Astrocyte of the spinal cord (primary cell): ENCODE measurements at regions not wholly inside any gene's neighbourhood (a gene's known extent, or its start where the extent isn't known, plus 50 kb on each side); places are given as distances from the start of the nearest gene placed in this dataset.

Experiments
- DNase-seq: peaks from one replicate; pipeline ENCODE4 v3.0.0; 2011; ENCODE audit warnings: low read depth, low spot score
- H3K4me3 ChIP-seq: 2 replicates; pipeline ENCODE4 v1.5.1; 2011; ENCODE audit warnings: low read depth, mild to moderate bottlenecking, low read length, moderate library complexity
- in situ Hi-C: cut with HindIII; loops from 2 replicates; pipeline ENCODE4 v1.10.0; 2017; ENCODE audit warnings: low sequenced_read_pairs
- TF ChIP-seq, protein P1 (sequence below): IDR thresholded peaks from 2 replicates; pipeline ENCODE4 v1.5.1; 2012; ENCODE audit warnings: low read depth, mild to moderate bottlenecking, low read length, inconsistent platforms

DNA sequence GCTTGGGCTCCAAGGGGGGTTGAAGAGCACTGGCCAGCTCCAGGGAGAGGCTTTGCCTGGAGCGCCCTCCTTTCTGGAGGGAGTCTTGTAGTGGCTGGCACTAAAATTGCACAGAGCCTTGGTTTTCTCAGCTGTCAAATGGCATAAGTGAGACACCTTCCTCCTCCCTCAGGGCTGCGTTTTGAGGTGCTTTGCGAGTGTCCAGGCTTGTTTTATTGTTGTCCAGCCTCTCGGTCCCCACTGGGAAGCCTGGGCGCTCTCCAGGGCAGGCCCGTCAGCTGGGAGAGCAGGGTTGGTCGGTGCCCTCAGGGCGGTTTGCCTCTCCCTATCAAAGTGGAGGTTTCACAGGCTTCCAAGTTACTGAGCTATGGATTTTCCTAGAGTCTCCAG is 149.3 kb upstream of the B3GAT1 start:
- no peak overlapping the region for H3K4me3 ChIP-seq
- no peak for DNase-seq
- in situ Hi-C loops, result no loop called here
- TF ChIP-seq, protein P1, sequence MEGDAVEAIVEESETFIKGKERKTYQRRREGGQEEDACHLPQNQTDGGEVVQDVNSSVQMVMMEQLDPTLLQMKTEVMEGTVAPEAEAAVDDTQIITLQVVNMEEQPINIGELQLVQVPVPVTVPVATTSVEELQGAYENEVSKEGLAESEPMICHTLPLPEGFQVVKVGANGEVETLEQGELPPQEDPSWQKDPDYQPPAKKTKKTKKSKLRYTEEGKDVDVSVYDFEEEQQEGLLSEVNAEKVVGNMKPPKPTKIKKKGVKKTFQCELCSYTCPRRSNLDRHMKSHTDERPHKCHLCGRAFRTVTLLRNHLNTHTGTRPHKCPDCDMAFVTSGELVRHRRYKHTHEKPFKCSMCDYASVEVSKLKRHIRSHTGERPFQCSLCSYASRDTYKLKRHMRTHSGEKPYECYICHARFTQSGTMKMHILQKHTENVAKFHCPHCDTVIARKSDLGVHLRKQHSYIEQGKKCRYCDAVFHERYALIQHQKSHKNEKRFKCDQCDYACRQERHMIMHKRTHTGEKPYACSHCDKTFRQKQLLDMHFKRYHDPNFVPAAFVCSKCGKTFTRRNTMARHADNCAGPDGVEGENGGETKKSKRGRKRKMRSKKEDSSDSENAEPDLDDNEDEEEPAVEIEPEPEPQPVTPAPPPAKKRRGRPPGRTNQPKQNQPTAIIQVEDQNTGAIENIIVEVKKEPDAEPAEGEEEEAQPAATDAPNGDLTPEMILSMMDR, result no peak

GRCh38 chr11:134560566-134561330 is 148.7 kb upstream of the B3GAT1 start:
- TF ChIP-seq, protein P1, result no peak
- in situ Hi-C loops, result no loop called here
- DNase-seq, result no peak

GRCh38 chr11:134560066-134560465 is 148.0 kb upstream of the B3GAT1 start:
- in situ Hi-C loops, result no loop called here
- H3K4me3 ChIP-seq, result no peak overlapping the region
- no peak for DNase-seq
- TF ChIP-seq, protein P1, result no peak

More at GRCh38 chr11:134560566-134561330, 148.7 kb upstream of the B3GAT1 start:
- H3K4me3 ChIP-seq, result no peak overlapping the region

DNA sequence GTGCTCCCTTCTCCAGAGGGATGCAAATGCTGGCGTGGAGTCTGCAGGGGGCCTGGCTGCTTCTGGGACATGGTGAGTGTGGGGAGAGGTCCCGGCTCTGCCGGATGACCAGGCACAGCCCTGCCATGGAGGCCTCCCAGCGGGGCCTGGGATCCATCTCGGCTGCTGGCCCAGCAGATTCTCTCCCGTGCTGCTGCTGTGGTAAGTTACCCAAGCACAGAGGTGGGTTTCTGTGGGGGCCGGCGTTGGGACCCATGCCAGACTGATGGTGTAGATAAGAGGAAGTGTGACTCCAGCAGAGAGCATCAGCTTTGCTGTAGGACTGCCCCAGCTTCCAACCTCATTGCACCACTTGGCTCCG is 147.5 kb upstream of the B3GAT1 start:
- in situ Hi-C loops, result no loop called here
- TF ChIP-seq, protein P1, result no peak
- H3K4me3 ChIP-seq, result no peak overlapping the region
- no peak for DNase-seq

- in situ Hi-C loops, result no loop called here
- H3K4me3 ChIP-seq, result no peak overlapping the region
- TF ChIP-seq, protein P1, result no peak
- no peak for DNase-seq
Observed at GRCh38 chr11:134558916-134559601, 147.0 kb upstream of the B3GAT1 start.

- H3K4me3 ChIP-seq, result no peak overlapping the region
- DNase-seq, result no peak
- in situ Hi-C loops, result no loop called here
- TF ChIP-seq, protein P1, result no peak
Observed at GRCh38 chr11:134558258-134558835, 146.3 kb upstream of the B3GAT1 start.
